B cell (primary cell): ENCODE measurements at regions not wholly inside any gene's neighbourhood (a gene's known extent, or its start where the extent isn't known, plus 50 kb on each side); places are given as distances from the start of the nearest gene placed in this dataset.

ENCODE experiments used
- ATAC-seq: fragments of 200-7000 bp; cut with Tn5 transposase; one replicate; pipeline ENCODE4 v1.10.0; 2021; ENCODE audit warnings: low read depth, mild to moderate bottlenecking, moderate number of reproducible peaks, moderate library complexity
- CTCF ChIA-PET: fragments of 350-600 bp; sonication (Branson Sonifier 250); formaldehyde crosslinking; loops from one replicate; lab custom pipeline; 2021; ENCODE audit warnings: antibody characterized with exemption, inconsistent platforms; lab: Charles Lee
- POLR2A ChIA-PET: fragments of 350-600 bp; sonication (Branson Sonifier 250); formaldehyde crosslinking; loops from one replicate; lab custom pipeline; 2021; ENCODE audit warnings: antibody characterized with exemption; lab: Charles Lee
- DNase-seq: peaks from one replicate; pipeline ENCODE4 v3.0.0; 2013
- H2AFZ ChIP-seq: 2 replicates; pipeline ENCODE4 v1.6.1; 2012; ENCODE audit warnings: mild to moderate bottlenecking, low read depth, low read length; ENCODE audit not compliant: insufficient read depth, poor library complexity, severe bottlenecking
- H3K27ac ChIP-seq, 2 donors: 1 replicate in 1 of 2; 2 replicates in 1 of 2; pipeline ENCODE4 v1.5.1; 2012 to 2013; ENCODE audit warnings: low read length in 2 of 2, mild to moderate bottlenecking in 2 of 2, moderate library complexity in 1 of 2
- H3K27me3 ChIP-seq, 4 experiments: fragments of 200-600 bp in 1 of 4; sonication (generic) in 1 of 4; replicated peaks in 1 of 4; 1 replicate in 2 of 4; 2 replicates in 2 of 4; pipeline versions ENCODE4 v1.6.1 to v1.7.0; 2013 to 2016; ENCODE audit warnings: low read length in 3 of 4, mild to moderate bottlenecking in 2 of 4, mixed read lengths in 1 of 4, moderate library complexity in 1 of 4; ENCODE audit not compliant: insufficient read depth in 4 of 4, control insufficient read depth in 3 of 4; ENCODE audit errors: control extremely low read depth in 1 of 4
- H3K36me3 ChIP-seq, 2 experiments: replicated peaks in 1 of 2; 1 replicate in 1 of 2; 2 replicates in 1 of 2; pipeline versions ENCODE4 v1.6.1 to v1.7.1; 2013; ENCODE audit warnings: low read length in 1 of 2; ENCODE audit not compliant: insufficient read depth in 2 of 2, control insufficient read depth in 1 of 2; ENCODE audit errors: control extremely low read depth in 1 of 2, extremely low read depth in 1 of 2
- H3K4me1 ChIP-seq, 2 donors: fragments of 200-600 bp in 1 of 2; sonication (generic) in 1 of 2; 1 replicate in 1 of 2; 2 replicates in 1 of 2; pipeline versions ENCODE4 v1.5.1 to v1.6.1; 2013 to 2017; ENCODE audit warnings: low read length in 2 of 2; ENCODE audit not compliant: control insufficient read depth in 2 of 2, insufficient read depth in 2 of 2
- H3K4me2 ChIP-seq: replicated peaks from 2 replicates; pipeline ENCODE3; 2012; ENCODE audit warnings: mild to moderate bottlenecking, low read depth, low read length; ENCODE audit not compliant: poor library complexity, severe bottlenecking
- H3K4me3 ChIP-seq, 5 experiments: fragments of 200-600 bp in 1 of 5; sonication (generic) in 1 of 5; 1 replicate in 3 of 5; 2 replicates in 2 of 5; pipeline versions ENCODE4 v1.5.1 to v1.7.0; 2011 to 2016; ENCODE audit warnings: low read length in 4 of 5, mild to moderate bottlenecking in 4 of 5, low read depth in 2 of 5, control low read depth in 1 of 5, moderate library complexity in 1 of 5; ENCODE audit not compliant: insufficient read depth in 1 of 5; ENCODE audit errors: control extremely low read depth in 1 of 5, extremely low read depth in 1 of 5
- H3K79me2 ChIP-seq: fragments of 200-600 bp; sonication (generic); one replicate; pipeline ENCODE4 v1.6.0; 2016; ENCODE audit warnings: low read length; ENCODE audit not compliant: control insufficient read depth, insufficient read depth
- H3K9ac ChIP-seq: fragments of 200-600 bp; sonication (generic); 2 replicates; pipeline ENCODE4 v1.6.1; 2017; ENCODE audit warnings: mild to moderate bottlenecking, low read length, moderate library complexity
- H3K9me3 ChIP-seq, 3 donors: one replicate each; pipeline versions ENCODE4 v1.6.1 to v1.7.1; 2013; ENCODE audit warnings: low read length in 2 of 3; ENCODE audit not compliant: control insufficient read depth in 2 of 3, insufficient read depth in 1 of 3; ENCODE audit errors: control extremely low read depth in 1 of 3
- H4K20me1 ChIP-seq: 2 replicates; pipeline ENCODE4 v1.6.0; 2012; ENCODE audit warnings: mild to moderate bottlenecking, low read length; ENCODE audit not compliant: insufficient read depth, control insufficient read depth, poor library complexity, severe bottlenecking
- H3K27ac Mint-ChIP-seq: one replicate; pipeline ENCODE4 v1.8.0; 2021; ENCODE audit warnings: mixed read lengths
- H3K27me3 Mint-ChIP-seq: one replicate; pipeline ENCODE4 v1.8.0; 2021; ENCODE audit warnings: mixed read lengths
- H3K4me1 Mint-ChIP-seq: one replicate; pipeline ENCODE4 v1.8.0; 2021; ENCODE audit warnings: mixed read lengths
- H3K4me3 Mint-ChIP-seq: one replicate; pipeline ENCODE4 v1.8.0; 2021; ENCODE audit warnings: mixed read lengths
- H3K9me3 Mint-ChIP-seq: one replicate; pipeline ENCODE4 v1.8.0; 2022; ENCODE audit warnings: mixed read lengths; ENCODE audit not compliant: insufficient read depth
- EZH2 ChIP-seq: IDR thresholded peaks from 2 replicates; pipeline ENCODE4 v1.6.1; 2012; ENCODE audit warnings: borderline replicate concordance, low read depth, mild to moderate bottlenecking, moderate library complexity, low read length; ENCODE audit not compliant: insufficient read depth, poor library complexity, severe bottlenecking
- WGBS: methylation state at CpG from one replicate; pipeline ENCODE4 v1.1.5; 2013; ENCODE audit warnings: missing lambda C conversion rate; ENCODE audit not compliant: insufficient coverage; 5-methylcytosine and 5-hydroxymethylcytosine counted together
- intact Hi-C: fragments of 100-400 bp; cut with micrococcal nuclease; formaldehyde crosslinking; loops from one replicate; pipeline ENCODE4 v1.10.0; 2022
- TF ChIP-seq, protein P1 (sequence below): fragments of 200-600 bp; IDR thresholded peaks from one replicate; pipeline ENCODE4 v1.8.0; 2022; ENCODE audit warnings: antibody characterized with exemption, mild to moderate bottlenecking

DNA sequence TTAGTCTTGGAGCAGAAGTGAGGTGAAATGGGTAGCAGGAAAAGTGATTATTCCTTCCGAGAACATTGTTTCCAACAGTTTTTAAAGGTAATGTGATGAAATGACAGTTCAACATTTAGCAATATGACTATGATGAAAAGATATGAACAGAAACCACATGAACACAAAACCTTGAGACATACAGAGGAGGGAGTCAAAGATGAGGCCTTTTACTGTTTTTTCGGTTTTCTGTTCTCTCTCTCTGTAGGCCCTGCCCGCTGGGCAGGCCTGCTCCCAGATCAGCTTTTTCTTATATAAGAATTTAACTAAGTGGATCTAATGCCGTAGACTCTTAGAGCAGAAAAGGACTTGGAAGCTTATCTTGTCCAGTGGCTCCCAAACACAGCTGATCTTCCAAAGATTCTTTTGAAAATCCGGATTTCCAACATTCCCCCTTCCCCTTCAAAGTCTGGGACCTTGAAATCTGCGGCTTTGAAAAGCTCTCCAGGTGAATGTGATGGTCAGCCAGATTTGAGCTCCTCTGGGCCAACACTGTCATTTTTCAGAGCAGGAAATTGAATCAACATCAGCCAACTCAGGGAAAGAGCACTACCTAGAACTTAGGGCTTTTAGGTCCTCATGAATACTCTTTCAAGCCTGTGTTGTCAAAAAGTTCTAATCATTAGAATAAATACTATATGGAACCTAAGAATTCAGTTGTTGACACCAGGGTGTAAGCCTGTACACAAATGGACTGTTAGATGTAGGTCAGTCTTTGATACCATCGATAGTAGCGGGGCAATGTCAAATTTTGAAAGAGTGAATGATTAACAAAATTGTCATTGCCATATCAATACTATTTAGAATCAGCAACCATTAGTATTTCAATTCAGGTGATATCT, 372.7 kb downstream of the SHQ1 start:
- Histone ChIP-seq H3K79me2 (no peaks in the 10 kb centered on the region), H3K4me3 (no peak overlapping the region), H4K20me1 (no peaks in the 10 kb centered on the region), H3K9me3 (no peaks in the 10 kb centered on the region), H2AFZ (no peak overlapping the region), H3K9ac (no peak overlapping the region), H3K4me2 (no peak overlapping the region), H3K27ac (no peak overlapping the region), H3K27me3 (peaks cover 0 to 6% (median 0%) of the 10 kb centered on the region in 4 experiments), H3K4me1 (no peaks in the 10 kb centered on the region), H3K36me3 (no peaks in the 10 kb centered on the region)
- intact Hi-C loops: no loop called here
- Mint-ChIP-seq H3K4me3 (no peak overlapping the region), H3K4me1 (peaks cover 4% of the 10 kb centered on the region), H3K27me3 (no peaks in the 10 kb centered on the region), H3K9me3 (peaks cover 8% of the 10 kb centered on the region), H3K27ac (no peak overlapping the region)
- ChIA-PET POLR2A (no interaction called here), CTCF (no interaction called here)
- 93% methylated on average over 3 of the region's 8 CpGs for WGBS
- no peak for DNase-seq
- no peak for ATAC-seq
- TF ChIP-seq, protein P1, sequence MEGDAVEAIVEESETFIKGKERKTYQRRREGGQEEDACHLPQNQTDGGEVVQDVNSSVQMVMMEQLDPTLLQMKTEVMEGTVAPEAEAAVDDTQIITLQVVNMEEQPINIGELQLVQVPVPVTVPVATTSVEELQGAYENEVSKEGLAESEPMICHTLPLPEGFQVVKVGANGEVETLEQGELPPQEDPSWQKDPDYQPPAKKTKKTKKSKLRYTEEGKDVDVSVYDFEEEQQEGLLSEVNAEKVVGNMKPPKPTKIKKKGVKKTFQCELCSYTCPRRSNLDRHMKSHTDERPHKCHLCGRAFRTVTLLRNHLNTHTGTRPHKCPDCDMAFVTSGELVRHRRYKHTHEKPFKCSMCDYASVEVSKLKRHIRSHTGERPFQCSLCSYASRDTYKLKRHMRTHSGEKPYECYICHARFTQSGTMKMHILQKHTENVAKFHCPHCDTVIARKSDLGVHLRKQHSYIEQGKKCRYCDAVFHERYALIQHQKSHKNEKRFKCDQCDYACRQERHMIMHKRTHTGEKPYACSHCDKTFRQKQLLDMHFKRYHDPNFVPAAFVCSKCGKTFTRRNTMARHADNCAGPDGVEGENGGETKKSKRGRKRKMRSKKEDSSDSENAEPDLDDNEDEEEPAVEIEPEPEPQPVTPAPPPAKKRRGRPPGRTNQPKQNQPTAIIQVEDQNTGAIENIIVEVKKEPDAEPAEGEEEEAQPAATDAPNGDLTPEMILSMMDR: no peak
- no peak for TF ChIP-seq EZH2

DNA sequence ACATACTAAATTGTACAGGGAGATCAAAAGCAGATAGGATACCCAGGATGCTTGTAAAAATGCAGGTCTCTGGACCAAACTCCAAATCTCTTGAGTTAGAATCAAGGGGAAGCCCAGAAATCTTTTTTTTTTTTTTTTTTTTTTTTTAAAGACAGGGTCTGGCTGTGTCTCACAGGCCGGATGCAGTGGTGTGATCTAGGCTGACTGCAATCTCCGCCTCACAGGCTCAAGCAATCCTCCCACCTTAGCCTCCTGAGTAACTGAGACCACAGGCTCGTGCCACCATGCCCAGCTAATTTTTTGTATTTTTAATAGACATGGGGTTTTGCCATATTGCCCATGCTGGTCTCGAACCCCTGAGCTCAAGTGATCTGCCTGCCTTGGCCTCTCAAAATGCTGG, 373.5 kb downstream of the SHQ1 start:
- Mint-ChIP-seq H3K27me3 (no peaks in the 10 kb centered on the region), H3K4me1 (peaks cover 4% of the 10 kb centered on the region), H3K4me3 (no peak overlapping the region), H3K9me3 (peaks cover 2% of the 10 kb centered on the region), H3K27ac (no peak overlapping the region)
- DNase-seq: no peak
- Histone ChIP-seq H3K4me3 (no peak overlapping the region), H3K4me1 (no peaks in the 10 kb centered on the region), H3K4me2 (no peak overlapping the region), H3K36me3 (no peaks in the 10 kb centered on the region), H4K20me1 (no peaks in the 10 kb centered on the region), H2AFZ (no peak overlapping the region), H3K79me2 (no peaks in the 10 kb centered on the region), H3K27ac (no peak overlapping the region), H3K9me3 (no peaks in the 10 kb centered on the region), H3K9ac (no peak overlapping the region), H3K27me3 (peaks cover 0 to 7% (median 0%) of the 10 kb centered on the region in 4 experiments)
- CTCF ChIA-PET: no interaction called here
- intact Hi-C loops: no loop called here
- 89% methylated on average over 3 of the region's 4 CpGs for WGBS
- POLR2A ChIA-PET: no interaction called here
- no peak for ATAC-seq
- TF ChIP-seq EZH2: no peak
- TF ChIP-seq, protein P1: no peak
